MM.1S (cell line): ENCODE measurements at regions not wholly inside any gene's neighbourhood (a gene's known extent, or its start where the extent isn't known, plus 50 kb on each side); places are given as distances from the start of the nearest gene placed in this dataset.

Source experiments
- EZH2 ChIP-seq: fragments of 300-600 bp; sonication (generic); optimal IDR thresholded peaks from 2 replicates; pipeline ENCODE3; 2017; ENCODE audit warnings: low read depth, mild to moderate bottlenecking, antibody characterized with exemption, low read length, mixed read lengths
- EZH2phosphoT487 ChIP-seq: fragments of 300-600 bp; sonication (generic); IDR thresholded peaks from 2 replicates; pipeline ENCODE4 v1.6.1; 2018; ENCODE audit warnings: antibody characterized with exemption, low read length
- TF ChIP-seq, protein P1 (sequence below): fragments of 300-600 bp; sonication (generic); IDR thresholded peaks from 2 replicates; pipeline ENCODE4 v1.5.1; 2016; ENCODE audit warnings: antibody characterized with exemption, low read length, mixed read lengths

DNA sequence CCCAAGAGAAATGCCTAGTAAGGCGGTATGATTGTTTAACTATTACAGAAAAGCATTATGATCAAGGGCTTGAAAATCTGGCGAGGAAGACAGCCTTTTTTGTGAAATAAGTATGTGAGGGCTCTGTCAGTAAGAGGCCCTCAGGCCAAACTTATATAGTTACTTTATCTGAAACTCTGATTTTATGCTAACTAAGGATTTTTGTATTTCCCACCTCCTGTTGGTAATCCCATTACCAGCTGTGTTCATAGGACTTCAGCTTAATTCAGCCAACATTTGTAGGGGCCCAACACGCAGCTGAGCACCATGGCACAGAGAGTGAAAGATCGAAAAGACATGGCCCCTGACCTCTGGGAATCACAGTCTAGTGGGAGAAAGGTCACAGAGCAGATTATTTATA lies 318.3 kb upstream of the WWC1 start:
- TF ChIP-seq, protein P1, sequence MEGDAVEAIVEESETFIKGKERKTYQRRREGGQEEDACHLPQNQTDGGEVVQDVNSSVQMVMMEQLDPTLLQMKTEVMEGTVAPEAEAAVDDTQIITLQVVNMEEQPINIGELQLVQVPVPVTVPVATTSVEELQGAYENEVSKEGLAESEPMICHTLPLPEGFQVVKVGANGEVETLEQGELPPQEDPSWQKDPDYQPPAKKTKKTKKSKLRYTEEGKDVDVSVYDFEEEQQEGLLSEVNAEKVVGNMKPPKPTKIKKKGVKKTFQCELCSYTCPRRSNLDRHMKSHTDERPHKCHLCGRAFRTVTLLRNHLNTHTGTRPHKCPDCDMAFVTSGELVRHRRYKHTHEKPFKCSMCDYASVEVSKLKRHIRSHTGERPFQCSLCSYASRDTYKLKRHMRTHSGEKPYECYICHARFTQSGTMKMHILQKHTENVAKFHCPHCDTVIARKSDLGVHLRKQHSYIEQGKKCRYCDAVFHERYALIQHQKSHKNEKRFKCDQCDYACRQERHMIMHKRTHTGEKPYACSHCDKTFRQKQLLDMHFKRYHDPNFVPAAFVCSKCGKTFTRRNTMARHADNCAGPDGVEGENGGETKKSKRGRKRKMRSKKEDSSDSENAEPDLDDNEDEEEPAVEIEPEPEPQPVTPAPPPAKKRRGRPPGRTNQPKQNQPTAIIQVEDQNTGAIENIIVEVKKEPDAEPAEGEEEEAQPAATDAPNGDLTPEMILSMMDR, result no peak
- TF ChIP-seq EZH2 (no peak), EZH2phosphoT487 (no peak)
